ENCODE measurements at regions not wholly inside any gene's neighbourhood (a gene's known extent, or its start where the extent isn't known, plus 50 kb on each side); places are given as distances from the start of the nearest gene placed in this dataset.

DNA sequence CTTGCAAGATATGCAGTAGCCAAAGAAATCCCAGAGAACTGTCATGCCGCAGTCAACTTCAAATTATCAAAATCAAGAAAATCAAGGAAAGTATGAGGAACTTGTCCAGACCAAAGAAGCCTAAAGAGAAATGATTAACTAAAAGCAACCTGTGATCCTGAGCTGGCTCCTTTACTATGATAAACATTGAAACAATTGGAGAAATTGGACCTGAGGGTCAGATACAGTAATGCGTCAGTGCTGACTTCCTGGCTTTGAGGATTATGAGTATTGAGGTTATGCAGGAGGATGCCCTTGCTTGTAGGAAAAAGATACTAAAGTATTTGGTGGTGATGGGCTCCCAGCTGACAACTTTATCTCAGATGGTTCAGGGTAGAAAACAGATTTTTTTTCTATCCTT is 324.7 kb upstream of the AKR1E2 start:
- TF ChIP-seq POLR2A (IDR thresholded peaks at IDR 0.05; ENCODE audit: low read depth, low read length) (no peak), POLR2AphosphoS5 (IDR thresholded peaks at IDR 0.05; ENCODE audit: low read depth, low read length) (no peak), TAF1 (IDR thresholded peaks at IDR 0.05; ENCODE audit: low read depth, low read length) (no peak)
